Lower leg skin (tissue), 3 donors: ENCODE measurements at regions not wholly inside any gene's neighbourhood (a gene's known extent, or its start where the extent isn't known, plus 50 kb on each side); places are given as distances from the start of the nearest gene placed in this dataset.
"Not testable (repeated sequence)": the region's sequence is repeated elsewhere in the genome, so short reads cannot be mapped to it uniquely, and the experiment has no call there.

Experiments
- POLR2A ChIP-seq, 2 donors: fragments of 450-650 bp; IDR thresholded peaks; one replicate each; pipeline ENCODE4 v1.6.1; 2016 to 2017; ENCODE audit warnings: antibody characterized with exemption in 2 of 2, mild to moderate bottlenecking in 1 of 2, moderate library complexity in 1 of 2
- TF ChIP-seq, protein P1 (sequence below), 3 donors: fragments of 450-650 bp; IDR thresholded peaks; one replicate each; pipeline ENCODE4 v1.5.1; 2016; ENCODE audit warnings: antibody characterized with exemption in 3 of 3, mild to moderate bottlenecking in 3 of 3, moderate library complexity in 2 of 3

- TF ChIP-seq, protein P1, sequence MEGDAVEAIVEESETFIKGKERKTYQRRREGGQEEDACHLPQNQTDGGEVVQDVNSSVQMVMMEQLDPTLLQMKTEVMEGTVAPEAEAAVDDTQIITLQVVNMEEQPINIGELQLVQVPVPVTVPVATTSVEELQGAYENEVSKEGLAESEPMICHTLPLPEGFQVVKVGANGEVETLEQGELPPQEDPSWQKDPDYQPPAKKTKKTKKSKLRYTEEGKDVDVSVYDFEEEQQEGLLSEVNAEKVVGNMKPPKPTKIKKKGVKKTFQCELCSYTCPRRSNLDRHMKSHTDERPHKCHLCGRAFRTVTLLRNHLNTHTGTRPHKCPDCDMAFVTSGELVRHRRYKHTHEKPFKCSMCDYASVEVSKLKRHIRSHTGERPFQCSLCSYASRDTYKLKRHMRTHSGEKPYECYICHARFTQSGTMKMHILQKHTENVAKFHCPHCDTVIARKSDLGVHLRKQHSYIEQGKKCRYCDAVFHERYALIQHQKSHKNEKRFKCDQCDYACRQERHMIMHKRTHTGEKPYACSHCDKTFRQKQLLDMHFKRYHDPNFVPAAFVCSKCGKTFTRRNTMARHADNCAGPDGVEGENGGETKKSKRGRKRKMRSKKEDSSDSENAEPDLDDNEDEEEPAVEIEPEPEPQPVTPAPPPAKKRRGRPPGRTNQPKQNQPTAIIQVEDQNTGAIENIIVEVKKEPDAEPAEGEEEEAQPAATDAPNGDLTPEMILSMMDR (IDR thresholded peaks at IDR 0.05): not testable (repeated sequence)
- not testable (repeated sequence) for TF ChIP-seq POLR2A (IDR thresholded peaks at IDR 0.05)
Measured at GRCh38 chr11:3437441-3437840, 58.5 kb upstream of the ZNF195 start.
